Astrocyte (in vitro differentiated cells and primary cell): ENCODE measurements at regions not wholly inside any gene's neighbourhood (a gene's known extent, or its start where the extent isn't known, plus 50 kb on each side); places are given as distances from the start of the nearest gene placed in this dataset.

Experiments
- DNase-seq: peaks from one replicate; pipeline ENCODE4 v3.0.0-alpha.2; 2010; ENCODE audit warnings: low read depth
- FAIRE-seq: peaks from 2 replicates; lab custom pipeline; 2011; peaks lifted over from hg19 to GRCh38; lab: Jason Lieb, UNC
- H2AFZ ChIP-seq: 2 replicates; pipeline ENCODE4 v1.6.0; 2012; ENCODE audit warnings: low read depth, low read length, inconsistent platforms
- H3K27ac ChIP-seq: 2 replicates; pipeline ENCODE4 v1.5.1; 2011; ENCODE audit warnings: low read depth, low read length, inconsistent platforms
- H3K27me3 ChIP-seq: 2 replicates; pipeline ENCODE4 v1.6.0; 2011; ENCODE audit warnings: low read length, inconsistent platforms; ENCODE audit not compliant: insufficient read depth
- H3K36me3 ChIP-seq: 2 replicates; pipeline ENCODE4 v1.5.1; 2011; ENCODE audit warnings: low read length, inconsistent platforms; ENCODE audit not compliant: insufficient read depth
- H3K4me1 ChIP-seq: 2 replicates; pipeline ENCODE4 v1.5.1; 2011; ENCODE audit warnings: low read length, inconsistent platforms; ENCODE audit not compliant: insufficient read depth
- H3K4me2 ChIP-seq: 2 replicates; pipeline ENCODE4 v1.6.0; 2012; ENCODE audit warnings: low read length, inconsistent platforms
- H3K4me3 ChIP-seq: 2 replicates; pipeline ENCODE4 v1.5.1; 2011; ENCODE audit warnings: low read depth, mild to moderate bottlenecking, low read length, inconsistent platforms; ENCODE audit not compliant: insufficient read depth
- H3K79me2 ChIP-seq: 2 replicates; pipeline ENCODE4 v1.6.0; 2012; ENCODE audit warnings: mild to moderate bottlenecking, low read length, inconsistent platforms; ENCODE audit not compliant: insufficient read depth
- H3K9ac ChIP-seq: 2 replicates; pipeline ENCODE4 v1.6.0; 2012; ENCODE audit warnings: mild to moderate bottlenecking, low read length, inconsistent platforms
- H3K9me3 ChIP-seq: 2 replicates; pipeline ENCODE4 v1.5.1; 2012; ENCODE audit warnings: low read depth, mild to moderate bottlenecking, low read length, inconsistent platforms; ENCODE audit not compliant: insufficient read depth
- H4K20me1 ChIP-seq: 2 replicates; pipeline ENCODE4 v1.6.0; 2012; ENCODE audit warnings: low read length, inconsistent platforms; ENCODE audit not compliant: insufficient read depth
- H3K27ac Mint-ChIP-seq: one replicate; pipeline ENCODE4 v1.8.0; 2021; ENCODE audit warnings: mild to moderate bottlenecking, mixed read lengths; ENCODE audit not compliant: unreplicated experiment
- H3K27me3 Mint-ChIP-seq: one replicate; pipeline ENCODE4 v1.8.0; 2021; ENCODE audit warnings: low read depth, mixed read lengths; ENCODE audit not compliant: unreplicated experiment
- H3K36me3 Mint-ChIP-seq: one replicate; pipeline ENCODE4 v1.8.0; 2021; ENCODE audit warnings: low read depth, mixed read lengths; ENCODE audit not compliant: unreplicated experiment
- H3K4me1 Mint-ChIP-seq: one replicate; pipeline ENCODE4 v1.8.0; 2021; ENCODE audit warnings: low read depth, mixed read lengths; ENCODE audit not compliant: unreplicated experiment
- H3K4me3 Mint-ChIP-seq: one replicate; pipeline ENCODE4 v1.8.0; 2021; ENCODE audit warnings: mild to moderate bottlenecking, moderate library complexity, mixed read lengths; ENCODE audit not compliant: unreplicated experiment
- H3K9me3 Mint-ChIP-seq: one replicate; pipeline ENCODE4 v1.8.0; 2021; ENCODE audit warnings: mild to moderate bottlenecking, mixed read lengths; ENCODE audit not compliant: unreplicated experiment
- EZH2 ChIP-seq: IDR thresholded peaks from 2 replicates; pipeline ENCODE4 v1.6.1; 2012; ENCODE audit warnings: mild to moderate bottlenecking, low read length, inconsistent platforms; ENCODE audit not compliant: insufficient read depth
- TF ChIP-seq, protein P1 (sequence below): IDR thresholded peaks from 2 replicates; pipeline ENCODE4 v1.5.1; 2011; ENCODE audit warnings: low read depth, mild to moderate bottlenecking, inconsistent platforms, low read length, moderate library complexity; ENCODE audit not compliant: insufficient read depth

DNA sequence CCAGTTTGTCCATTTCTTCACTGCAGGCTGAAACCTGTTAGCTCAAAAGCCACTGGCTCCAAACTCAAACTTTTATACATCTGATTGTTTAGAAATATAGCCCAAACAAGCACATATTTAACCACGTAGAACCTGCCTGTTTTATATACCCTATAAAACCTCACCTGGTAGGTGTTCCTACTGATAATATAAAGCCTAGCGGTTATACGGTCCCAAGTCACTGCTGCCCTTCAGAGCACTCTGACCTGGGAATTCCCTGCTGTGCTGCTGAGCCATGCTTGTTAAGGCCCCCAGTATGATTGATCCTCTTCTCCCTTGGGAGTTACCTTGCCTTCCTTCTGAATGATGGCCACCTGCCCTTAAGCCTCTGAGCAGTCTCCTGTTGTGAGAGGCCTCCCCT lies 432.8 kb upstream of the LCORL start:
- Mint-ChIP-seq H3K9me3 (no peaks in the 10 kb centered on the region), H3K36me3 (no peaks in the 10 kb centered on the region), H3K4me1 (no peaks in the 10 kb centered on the region), H3K27ac (no peak overlapping the region), H3K4me3 (no peak overlapping the region), H3K27me3 (no peaks in the 10 kb centered on the region)
- Histone ChIP-seq H3K36me3 (no peaks in the 10 kb centered on the region), H3K4me3 (no peak overlapping the region), H3K27ac (no peak overlapping the region), H3K9me3 (peaks cover 2% of the 10 kb centered on the region), H3K79me2 (no peaks in the 10 kb centered on the region), H3K4me1 (no peaks in the 10 kb centered on the region), H3K4me2 (no peak overlapping the region), H2AFZ (no peak overlapping the region), H3K27me3 (no peaks in the 10 kb centered on the region), H3K9ac (no peak overlapping the region), H4K20me1 (no peaks in the 10 kb centered on the region)
- FAIRE-seq, result no peak
- no peak for DNase-seq
- TF ChIP-seq, protein P1, sequence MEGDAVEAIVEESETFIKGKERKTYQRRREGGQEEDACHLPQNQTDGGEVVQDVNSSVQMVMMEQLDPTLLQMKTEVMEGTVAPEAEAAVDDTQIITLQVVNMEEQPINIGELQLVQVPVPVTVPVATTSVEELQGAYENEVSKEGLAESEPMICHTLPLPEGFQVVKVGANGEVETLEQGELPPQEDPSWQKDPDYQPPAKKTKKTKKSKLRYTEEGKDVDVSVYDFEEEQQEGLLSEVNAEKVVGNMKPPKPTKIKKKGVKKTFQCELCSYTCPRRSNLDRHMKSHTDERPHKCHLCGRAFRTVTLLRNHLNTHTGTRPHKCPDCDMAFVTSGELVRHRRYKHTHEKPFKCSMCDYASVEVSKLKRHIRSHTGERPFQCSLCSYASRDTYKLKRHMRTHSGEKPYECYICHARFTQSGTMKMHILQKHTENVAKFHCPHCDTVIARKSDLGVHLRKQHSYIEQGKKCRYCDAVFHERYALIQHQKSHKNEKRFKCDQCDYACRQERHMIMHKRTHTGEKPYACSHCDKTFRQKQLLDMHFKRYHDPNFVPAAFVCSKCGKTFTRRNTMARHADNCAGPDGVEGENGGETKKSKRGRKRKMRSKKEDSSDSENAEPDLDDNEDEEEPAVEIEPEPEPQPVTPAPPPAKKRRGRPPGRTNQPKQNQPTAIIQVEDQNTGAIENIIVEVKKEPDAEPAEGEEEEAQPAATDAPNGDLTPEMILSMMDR, result no peak
- TF ChIP-seq EZH2, result no peak

DNA sequence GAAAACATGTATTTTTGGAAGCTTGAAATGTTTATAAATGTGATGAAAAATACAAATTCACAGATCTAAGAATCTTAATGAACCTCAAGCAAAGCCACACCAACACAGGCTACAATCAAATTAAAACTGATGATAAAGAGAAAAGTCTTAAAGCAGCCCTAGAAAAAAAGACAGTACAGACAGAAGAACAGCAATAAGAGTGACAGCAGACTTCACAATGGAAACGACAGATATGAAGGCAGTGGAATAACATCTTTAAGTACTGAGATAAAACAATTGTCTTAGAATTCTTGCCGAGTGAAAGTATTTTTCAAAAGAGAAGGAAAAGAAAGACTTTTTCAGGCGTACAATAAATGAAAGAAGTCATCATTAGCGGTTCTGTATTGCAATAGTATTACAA lies 423.6 kb upstream of the LCORL start:
- Histone ChIP-seq H3K27ac (no peak overlapping the region), H3K9ac (no peak overlapping the region), H3K4me1 (no peaks in the 10 kb centered on the region), H3K4me2 (no peak overlapping the region), H3K9me3 (no peaks in the 10 kb centered on the region), H3K79me2 (no peaks in the 10 kb centered on the region), H4K20me1 (no peaks in the 10 kb centered on the region), H3K27me3 (no peaks in the 10 kb centered on the region), H3K36me3 (no peaks in the 10 kb centered on the region), H2AFZ (no peak overlapping the region), H3K4me3 (no peak overlapping the region)
- FAIRE-seq, result no peak
- Mint-ChIP-seq H3K36me3 (no peaks in the 10 kb centered on the region), H3K4me3 (no peak overlapping the region), H3K27me3 (no peaks in the 10 kb centered on the region), H3K4me1 (no peaks in the 10 kb centered on the region), H3K27ac (no peak overlapping the region), H3K9me3 (peaks cover 6% of the 10 kb centered on the region)
- no peak for TF ChIP-seq EZH2
- TF ChIP-seq, protein P1, result no peak
- DNase-seq, result no peak

DNA sequence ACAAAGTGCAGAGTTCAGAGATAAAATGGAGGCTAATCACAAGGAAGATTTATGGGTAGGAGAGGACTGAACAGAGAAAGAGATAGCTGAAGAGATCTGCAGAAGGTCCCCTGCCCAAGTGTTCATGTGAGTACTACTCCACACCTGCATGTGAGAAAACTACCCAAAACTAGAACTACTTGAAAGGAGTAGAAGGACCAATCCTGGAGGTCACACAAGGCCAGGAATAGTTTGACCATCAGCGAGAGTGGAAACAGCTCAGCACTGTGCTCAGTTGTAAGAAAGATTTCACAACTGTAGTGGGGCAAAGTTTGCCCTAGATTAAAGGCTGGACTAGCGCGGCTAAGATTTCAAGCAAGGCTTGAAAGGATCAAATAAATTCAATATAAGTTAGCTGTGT lies 422.7 kb upstream of the LCORL start:
- H3K27ac ChIP-seq, result no peak overlapping the region
- H3K4me2 ChIP-seq, result no peak overlapping the region
- no peak overlapping the region for H3K9ac ChIP-seq
- DNase-seq, result no peak
- H3K4me1 ChIP-seq, result no peaks in the 10 kb centered on the region
- no peaks in the 10 kb centered on the region for H3K9me3 ChIP-seq
- Mint-ChIP-seq H3K27ac (no peak overlapping the region), H3K27me3 (no peaks in the 10 kb centered on the region), H3K4me1 (no peaks in the 10 kb centered on the region), H3K36me3 (no peaks in the 10 kb centered on the region), H3K4me3 (no peak overlapping the region), H3K9me3 (peaks cover 6% of the 10 kb centered on the region)
- no peak for TF ChIP-seq EZH2
- TF ChIP-seq, protein P1, result no peak
- no peak overlapping the region for H3K4me3 ChIP-seq
- no peaks in the 10 kb centered on the region for H3K36me3 ChIP-seq
- no peak overlapping the region for H2AFZ ChIP-seq
- FAIRE-seq, result no peak
- H3K79me2 ChIP-seq, result no peaks in the 10 kb centered on the region
- H4K20me1 ChIP-seq, result no peaks in the 10 kb centered on the region
- H3K27me3 ChIP-seq, result no peaks in the 10 kb centered on the region
